22Rv1 (cell line): ENCODE measurements at regions not wholly inside any gene's neighbourhood (a gene's known extent, or its start where the extent isn't known, plus 50 kb on each side); places are given as distances from the start of the nearest gene placed in this dataset.

ENCODE experiments used
- CTCF ChIP-seq: fragments of 450-650 bp; IDR thresholded peaks from 2 replicates; pipeline ENCODE4 v1.5.1; 2017; ENCODE audit warnings: mild to moderate bottlenecking
- ZFX ChIP-seq: fragments of 450-650 bp; IDR thresholded peaks from 2 replicates; pipeline ENCODE4 v1.6.1; 2017; ENCODE audit warnings: antibody characterized with exemption, borderline replicate concordance

DNA sequence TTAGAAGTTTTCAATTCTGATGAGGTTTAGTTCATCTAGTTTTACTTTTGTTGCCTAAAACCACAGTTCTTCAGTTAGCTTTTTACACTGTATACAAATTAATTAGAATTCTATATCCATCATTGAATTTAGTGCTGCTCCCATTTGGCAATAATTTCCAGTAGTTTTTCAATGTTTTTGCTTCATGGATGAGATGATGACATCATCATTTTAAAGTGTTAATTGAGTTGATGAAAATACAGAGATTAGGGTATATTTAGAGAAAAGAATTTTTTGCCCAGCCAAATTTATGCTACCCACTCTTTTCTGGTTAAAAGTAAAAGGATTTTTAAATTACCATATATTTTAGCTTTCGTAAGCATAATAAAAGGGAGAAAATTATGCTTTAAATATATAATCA is 323.8 kb downstream of the TMEM167A start:
- TF ChIP-seq CTCF (no peak), ZFX (no peak)
